BLaER1 treated with 17β-estradiol and CSF1 and Interleukin-3, amounts not matched to agents 10 nM and 100 nM (cell line): ENCODE measurements at regions not wholly inside any gene's neighbourhood (a gene's known extent, or its start where the extent isn't known, plus 50 kb on each side); places are given as distances from the start of the nearest gene placed in this dataset.

ENCODE experiments used
- H3K27ac ChIP-seq, 11 experiments: shearing (Covaris generic); formaldehyde crosslinking; 2 replicates each; pipeline ENCODE4 v1.8.1; 2022
- H3K27me3 ChIP-seq, 11 experiments: shearing (Covaris generic); formaldehyde crosslinking; 2 replicates each; pipeline ENCODE4 v1.8.1; 2022
- H3K36me3 ChIP-seq, 11 experiments: shearing (Covaris generic); formaldehyde crosslinking; 2 replicates each; pipeline ENCODE4 v1.8.1; 2022
- H3K4me1 ChIP-seq, 10 experiments: shearing (Covaris generic); formaldehyde crosslinking; 2 replicates each; pipeline ENCODE4 v1.8.1; 2022
- H3K4me2 ChIP-seq, 11 experiments: shearing (Covaris generic); formaldehyde crosslinking; 2 replicates each; pipeline ENCODE4 v1.8.1; 2022
- H3K4me3 ChIP-seq, 10 experiments: shearing (Covaris generic); formaldehyde crosslinking; 2 replicates each; pipeline ENCODE4 v1.8.1; 2022
- H3K9ac ChIP-seq, 11 experiments: shearing (Covaris generic); formaldehyde crosslinking; 2 replicates each; pipeline ENCODE4 v1.8.1; 2022
- H3K9me3 ChIP-seq, 11 experiments: shearing (Covaris generic); formaldehyde crosslinking; replicated peaks in 1 of 11; 2 replicates each; pipeline ENCODE4 v1.8.1; 2022
- H4K20me1 ChIP-seq, 11 experiments: shearing (Covaris generic); formaldehyde crosslinking; 2 replicates each; pipeline ENCODE4 v1.8.1; 2022
- Cebpa-rat ChIP-seq, 11 experiments: shearing (Covaris generic); IDR thresholded peaks; 2 replicates each; pipeline ENCODE4 v1.8.1; 2022

DNA sequence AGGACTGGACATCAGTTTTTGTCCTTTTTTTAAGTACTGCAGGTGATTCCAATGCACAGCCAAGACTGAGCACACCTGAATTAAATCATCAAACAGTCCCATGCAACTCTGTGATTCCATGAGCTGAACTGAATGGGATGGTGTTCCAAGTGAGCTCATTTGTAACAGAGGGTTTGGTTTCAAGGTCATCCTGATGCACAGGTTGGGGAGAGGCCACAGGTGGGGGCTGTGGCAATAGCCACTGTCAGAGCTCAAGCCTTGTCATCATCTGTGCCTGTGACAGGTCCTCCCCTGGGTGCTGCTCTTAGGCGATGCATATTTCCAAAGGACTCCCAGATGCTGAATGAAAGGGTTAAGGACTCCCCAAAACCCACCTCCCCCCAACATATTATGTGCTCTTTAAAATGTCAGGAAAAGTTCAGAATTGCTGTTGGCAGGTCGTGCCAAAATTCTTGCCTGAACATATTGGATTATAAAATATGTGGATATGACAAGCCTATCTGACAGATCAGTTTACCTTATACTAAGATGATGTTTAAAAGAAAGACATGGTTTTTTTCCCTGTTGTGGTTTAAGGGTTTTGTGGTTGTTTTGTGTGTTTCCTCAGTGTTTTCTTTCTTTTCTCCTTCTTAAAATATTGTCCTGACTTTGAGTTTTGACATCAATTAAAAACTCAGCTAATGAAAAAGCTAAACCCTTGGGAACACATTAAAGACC is 263.5 kb upstream of the SIX2 start:
- Histone ChIP-seq H3K36me3 (no peaks in the 10 kb centered on the region), H3K9me3 (no peaks in the 10 kb centered on the region), H3K27me3 (no peaks in the 10 kb centered on the region), H3K4me3 (no peak overlapping the region), H3K4me1 (peaks cover 0 to 19% (median 12%) of the 10 kb centered on the region in 10 experiments; a peak in 11 of 20 replicates), H3K9ac (no peak overlapping the region), H4K20me1 (no peaks in the 10 kb centered on the region), H3K4me2 (peak overlapping the region in 9 of 11 experiments; percentile 11 to 67 (median 37); a peak in 15 of 22 replicates), H3K27ac (no peak overlapping the region)
- no peak for TF ChIP-seq Cebpa-rat (IDR thresholded peaks at IDR 0.05)

GRCh38 chr2:45269149-45269793 is 260.0 kb upstream of the SIX2 start:
- no peak for TF ChIP-seq Cebpa-rat (IDR thresholded peaks at IDR 0.05)
- Histone ChIP-seq H3K36me3 (no peaks in the 10 kb centered on the region), H3K9me3 (peaks cover 0 to 7% (median 4%) of the 10 kb centered on the region in 11 experiments; a peak in 9 of 22 replicates), H3K27ac (no peak overlapping the region), H3K27me3 (no peaks in the 10 kb centered on the region), H3K4me3 (no peak overlapping the region), H3K4me2 (no peak overlapping the region), H4K20me1 (no peaks in the 10 kb centered on the region), H3K4me1 (peaks cover 0 to 40% (median 19%) of the 10 kb centered on the region in 10 experiments; a peak in 13 of 20 replicates), H3K9ac (no peak overlapping the region)

DNA sequence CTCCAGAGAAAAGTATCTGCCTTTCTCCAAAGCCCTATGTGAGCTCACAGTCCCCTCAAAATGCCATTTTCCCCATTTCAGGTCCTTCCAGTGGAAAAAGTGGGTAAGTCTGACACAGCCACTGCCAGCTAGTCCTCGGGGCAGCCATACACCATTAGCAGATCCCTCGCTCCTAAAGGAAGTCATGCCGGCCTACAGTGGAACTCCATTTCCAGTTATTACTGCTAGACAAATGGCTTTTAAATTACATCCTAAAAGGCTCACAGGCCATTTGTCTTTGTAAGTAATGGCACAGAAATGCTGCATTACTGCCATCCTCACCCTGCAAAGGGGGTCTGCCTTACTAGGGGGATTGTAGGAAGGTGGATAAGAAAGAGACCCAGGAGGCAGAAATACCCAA is 259.4 kb upstream of the SIX2 start:
- H3K27me3 ChIP-seq, result no peaks in the 10 kb centered on the region
- no peak overlapping the region for H3K27ac ChIP-seq
- peaks cover 0 to 42% (median 23%) of the 10 kb centered on the region in 10 experiments; a peak in 13 of 20 replicates for H3K4me1 ChIP-seq
- H4K20me1 ChIP-seq, result no peaks in the 10 kb centered on the region
- H3K4me2 ChIP-seq, result no peak overlapping the region
- no peak overlapping the region for H3K9ac ChIP-seq
- no peak for TF ChIP-seq Cebpa-rat (IDR thresholded peaks at IDR 0.05)
- no peak overlapping the region for H3K4me3 ChIP-seq
- no peaks in the 10 kb centered on the region for H3K36me3 ChIP-seq
- peaks cover 0 to 9% (median 6%) of the 10 kb centered on the region in 11 experiments; a peak in 9 of 22 replicates for H3K9me3 ChIP-seq

- H3K27me3 ChIP-seq, result no peaks in the 10 kb centered on the region
- H3K36me3 ChIP-seq, result no peaks in the 10 kb centered on the region
- H3K4me3 ChIP-seq, result no peak overlapping the region
- H3K4me2 ChIP-seq, result no peak overlapping the region
- H3K9me3 ChIP-seq, result peaks cover 0 to 9% (median 6%) of the 10 kb centered on the region in 11 experiments; a peak in 9 of 22 replicates
- peaks cover 0 to 42% (median 26%) of the 10 kb centered on the region in 10 experiments; a peak in 16 of 20 replicates for H3K4me1 ChIP-seq
- no peak overlapping the region for H3K9ac ChIP-seq
- H3K27ac ChIP-seq, result no peak overlapping the region
- no peaks in the 10 kb centered on the region for H4K20me1 ChIP-seq
- no peak for TF ChIP-seq Cebpa-rat (IDR thresholded peaks at IDR 0.05)
Observed at GRCh38 chr2:45267062-45267792, 258.0 kb upstream of the SIX2 start.

- Histone ChIP-seq H3K4me1 (peaks cover 8 to 61% (median 43%) of the 10 kb centered on the region in 10 experiments; a peak in 17 of 20 replicates), H3K4me2 (peak overlapping the region in 4 of 11 experiments; percentile 19 to 72 (median 71); a peak in 7 of 22 replicates), H4K20me1 (no peaks in the 10 kb centered on the region), H3K4me3 (no peak overlapping the region), H3K27ac (no peak overlapping the region), H3K9me3 (peaks cover 0 to 9% (median 6%) of the 10 kb centered on the region in 11 experiments; a peak in 9 of 22 replicates), H3K36me3 (no peaks in the 10 kb centered on the region), H3K9ac (no peak overlapping the region), H3K27me3 (no peaks in the 10 kb centered on the region)
- TF ChIP-seq Cebpa-rat (IDR thresholded peaks at IDR 0.05), result no peak
Observed at GRCh38 chr2:45265336-45265735, 256.1 kb upstream of the SIX2 start.

- no peak for TF ChIP-seq Cebpa-rat (IDR thresholded peaks at IDR 0.05)
Observed at GRCh38 chr2:45264227-45265225, 255.3 kb upstream of the SIX2 start.

DNA sequence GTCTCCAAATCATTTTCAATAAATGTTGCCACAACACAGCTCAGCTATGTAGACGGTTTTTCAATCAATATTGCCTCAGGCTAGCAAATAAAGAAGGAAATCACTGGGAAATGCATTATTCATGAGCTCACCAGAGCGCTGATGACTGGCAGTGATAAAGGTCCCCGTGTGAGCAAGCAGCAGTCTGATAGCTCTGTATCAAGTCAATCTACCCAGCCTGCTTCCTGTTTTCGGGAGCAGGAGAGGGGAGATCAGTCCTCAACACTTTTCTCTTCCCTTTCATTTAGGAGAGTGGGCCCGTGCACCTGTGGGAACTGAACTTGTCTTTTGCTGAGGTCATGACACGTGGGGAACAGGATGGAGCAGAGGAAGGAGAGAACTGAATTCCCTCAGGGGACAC is 253.9 kb upstream of the SIX2 start:
- Histone ChIP-seq H3K4me2 (peak overlapping the region in 10 of 11 experiments; percentile 5 to 75 (median 54); a peak in 17 of 22 replicates), H3K4me1 (peaks cover 12 to 83% (median 59%) of the 10 kb centered on the region in 10 experiments)

More at GRCh38 chr2:45264227-45265225, 255.3 kb upstream of the SIX2 start:
- Histone ChIP-seq H3K4me3 (no peak overlapping the region), H3K27ac (no peak overlapping the region), H3K4me2 (peak overlapping the region in 7 of 11 experiments; percentile 16 to 75 (median 71); a peak in 12 of 22 replicates), H4K20me1 (no peaks in the 10 kb centered on the region), H3K4me1 (peaks cover 8 to 69% (median 46%) of the 10 kb centered on the region in 10 experiments; a peak in 17 of 20 replicates), H3K27me3 (no peaks in the 10 kb centered on the region), H3K36me3 (no peaks in the 10 kb centered on the region), H3K9me3 (peaks cover 0 to 9% (median 6%) of the 10 kb centered on the region in 11 experiments; a peak in 9 of 22 replicates), H3K9ac (no peak overlapping the region)

GRCh38 chr2:45261746-45262145 is 252.5 kb upstream of the SIX2 start:
- H3K27ac ChIP-seq, result no peak overlapping the region
- H3K4me2 ChIP-seq, result peak overlapping the region in 10 of 11 experiments; percentile 4 to 75 (median 54); a peak in 17 of 22 replicates
- no peak for TF ChIP-seq Cebpa-rat (IDR thresholded peaks at IDR 0.05)
- H3K4me1 ChIP-seq, result peaks cover 20 to 97% (median 73%) of the 10 kb centered on the region in 10 experiments
- H3K27me3 ChIP-seq, result no peaks in the 10 kb centered on the region
- peaks cover 0 to 9% (median 6%) of the 10 kb centered on the region in 11 experiments; a peak in 9 of 22 replicates for H3K9me3 ChIP-seq
- no peak overlapping the region for H3K9ac ChIP-seq
- no peak overlapping the region for H3K4me3 ChIP-seq
- no peaks in the 10 kb centered on the region for H4K20me1 ChIP-seq
- no peaks in the 10 kb centered on the region for H3K36me3 ChIP-seq

More for the DNA sequence above, 253.9 kb upstream of the SIX2 start:
- Histone ChIP-seq H4K20me1 (no peaks in the 10 kb centered on the region), H3K4me3 (no peak overlapping the region), H3K9me3 (peaks cover 0 to 9% (median 6%) of the 10 kb centered on the region in 11 experiments; a peak in 9 of 22 replicates), H3K9ac (no peak overlapping the region), H3K27me3 (no peaks in the 10 kb centered on the region), H3K27ac (no peak overlapping the region), H3K36me3 (no peaks in the 10 kb centered on the region)
- no peak for TF ChIP-seq Cebpa-rat (IDR thresholded peaks at IDR 0.05)
